GM12878 (cell line): ENCODE measurements at regions not wholly inside any gene's neighbourhood (a gene's known extent, or its start where the extent isn't known, plus 50 kb on each side); places are given as distances from the start of the nearest gene placed in this dataset.

ENCODE experiments used
- ATAC-seq: fragments of 200-7000 bp; cut with Tn5 transposase; 3 replicates; pipeline ENCODE4 v1.9.1; 2020; ENCODE audit warnings: mild to moderate bottlenecking, moderate library complexity
- BruUV-seq: library from RNA; stranded (reverse); fragments of 400-500 nt; replicated peaks from 2 replicates; lab custom pipeline; 2021; lab: Mats Ljungman, UMichigan
- CTCF ChIA-PET: fragments of 300-600 bp; sonication (Branson Sonifier 250); formaldehyde crosslinking; extraction: SDS; loops from one replicate; lab custom pipeline; 2021; ENCODE audit warnings: inconsistent platforms; lab: Yijun Ruan, JAX
- POLR2A ChIA-PET: fragments of 350-600 bp; formaldehyde crosslinking; extraction: SDS; loops from one replicate; lab custom pipeline; 2021; ENCODE audit warnings: inconsistent platforms; lab: Charles Lee
- RAD21 ChIA-PET: fragments of 300-600 bp; sonication (Branson Sonifier 250); formaldehyde crosslinking; loops from one replicate; lab custom pipeline; 2023; ENCODE audit warnings: antibody characterized with exemption; ENCODE audit not compliant: unreplicated experiment; lab: Charles Lee
- SMC1A ChIA-PET: fragments of 300-600 bp; sonication (Branson Sonifier 250); formaldehyde crosslinking; loops from one replicate; lab custom pipeline; 2023; ENCODE audit not compliant: unreplicated experiment, uncharacterized antibody; lab: Charles Lee
- DNase-seq: peaks from one replicate; pipeline ENCODE4 v3.0.0-alpha.2; 2011; ENCODE audit warnings: low read depth, low spot score
- FAIRE-seq: peaks from 3 replicates; lab custom pipeline; 2011; peaks lifted over from hg19 to GRCh38; lab: Jason Lieb, UNC
- H2AFZ ChIP-seq: 2 replicates; pipeline ENCODE4 v1.6.0; 2011; ENCODE audit warnings: low read depth, low read length, control low read depth; ENCODE audit not compliant: control insufficient read depth
- H3K27ac ChIP-seq: 2 replicates; pipeline ENCODE4 v1.5.1; 2011; ENCODE audit warnings: control low read depth; ENCODE audit not compliant: control insufficient read depth, insufficient read depth
- H3K27me3 ChIP-seq, 2 experiments: replicated peaks in 1 of 2; 2 replicates each; pipeline versions ENCODE4 v1.6.0 to v1.6.1; 2011; ENCODE audit warnings: low read length in 1 of 2; ENCODE audit not compliant: control insufficient read depth in 2 of 2, insufficient read depth in 2 of 2
- H3K36me3 ChIP-seq, 2 experiments: 2 replicates each; pipeline ENCODE4 v1.5.1; 2011; ENCODE audit warnings: low read length in 1 of 2; ENCODE audit not compliant: control insufficient read depth in 2 of 2, insufficient read depth in 2 of 2
- H3K4me1 ChIP-seq: 2 replicates; pipeline ENCODE4 v1.6.1; 2011; ENCODE audit warnings: mild to moderate bottlenecking, low read length, moderate library complexity, mixed read lengths; ENCODE audit not compliant: control insufficient read depth, insufficient read depth
- H3K4me2 ChIP-seq: 2 replicates; pipeline ENCODE4 v1.6.0; 2011; ENCODE audit warnings: control low read depth; ENCODE audit not compliant: control insufficient read depth, insufficient read depth
- H3K4me3 ChIP-seq: fragments of 200-600 bp; sonication (generic); 2 replicates; pipeline ENCODE4 v1.5.1; 2016
- H3K79me2 ChIP-seq: 2 replicates; pipeline ENCODE4 v1.6.0; 2011; ENCODE audit warnings: low read length; ENCODE audit not compliant: control insufficient read depth, insufficient read depth
- H3K9ac ChIP-seq: 2 replicates; pipeline ENCODE4 v1.8.0; 2011; ENCODE audit warnings: low read length, control low read depth, mixed read lengths; ENCODE audit not compliant: control insufficient read depth, insufficient read depth
- H3K9me3 ChIP-seq: replicated peaks from 3 replicates; pipeline ENCODE4 v1.5.1; 2011; ENCODE audit warnings: mild to moderate bottlenecking, low read length; ENCODE audit not compliant: control insufficient read depth, insufficient read depth
- H4K20me1 ChIP-seq: 2 replicates; pipeline ENCODE4 v1.6.0; 2011; ENCODE audit not compliant: control insufficient read depth, insufficient read depth
- ASH2L ChIP-seq: fragments of 300-600, 200-600 bp; sonication (generic); IDR thresholded peaks from 2 replicates; pipeline ENCODE4 v1.6.1; 2017; ENCODE audit warnings: low read depth, mild to moderate bottlenecking, borderline replicate concordance
- BCLAF1 ChIP-seq: fragments of 450-650 bp; IDR thresholded peaks from 2 replicates; pipeline ENCODE4 v1.6.1; 2017; ENCODE audit warnings: antibody characterized with exemption, mild to moderate bottlenecking, moderate library complexity
- CBX5 ChIP-seq: sonication (generic); IDR thresholded peaks from 2 replicates; pipeline ENCODE4 v1.6.1; 2016; ENCODE audit warnings: low read depth, moderate library complexity, mild to moderate bottlenecking, inconsistent platforms
- EED ChIP-seq: sonication (generic); IDR thresholded peaks from 2 replicates; pipeline ENCODE4 v1.6.1; 2016; ENCODE audit warnings: antibody characterized with exemption, low read depth
- FOXK2 ChIP-seq: fragments of 450-650 bp; IDR thresholded peaks from 2 replicates; pipeline ENCODE4 v1.6.1; 2017; ENCODE audit warnings: mild to moderate bottlenecking, moderate library complexity
- HDAC2 ChIP-seq: fragments of 200-600 bp; sonication (generic); IDR thresholded peaks from 2 replicates; pipeline ENCODE4 v1.6.1; 2017
- HDGF ChIP-seq: fragments of 450-650 bp; IDR thresholded peaks from 2 replicates; pipeline ENCODE4 v1.6.1; 2016; ENCODE audit warnings: antibody characterized with exemption
- KDM1A ChIP-seq: fragments of 200-600 bp; sonication (generic); IDR thresholded peaks from 2 replicates; pipeline ENCODE4 v1.6.1; 2016; ENCODE audit warnings: borderline replicate concordance
- MTA2 ChIP-seq: fragments of 450-650 bp; IDR thresholded peaks from 2 replicates; pipeline ENCODE4 v1.6.1; 2016; ENCODE audit warnings: low read depth, mild to moderate bottlenecking, moderate library complexity
- NFYB ChIP-seq: IDR thresholded peaks from 2 replicates; pipeline ENCODE4 v1.6.1; 2011; ENCODE audit warnings: low read depth, mild to moderate bottlenecking, low read length, improper control_type of control experiment, moderate library complexity; ENCODE audit not compliant: insufficient read depth
- POLR2AphosphoS5 ChIP-seq: IDR thresholded peaks from 2 replicates; pipeline ENCODE4 v1.6.1; 2011; ENCODE audit warnings: mild to moderate bottlenecking, low read length, inconsistent platforms
- RELB ChIP-seq: fragments of 450-650 bp; IDR thresholded peaks from 2 replicates; pipeline ENCODE4 v1.6.1; 2017; ENCODE audit warnings: low read depth, mild to moderate bottlenecking, moderate library complexity
- ZNF217 ChIP-seq: fragments of 450-650 bp; IDR thresholded peaks from 2 replicates; pipeline ENCODE4 v1.6.1; 2017; ENCODE audit warnings: antibody characterized with exemption, mild to moderate bottlenecking
- ZNF274 ChIP-seq: IDR thresholded peaks from one replicate; pipeline ENCODE4 v1.8.0; 2011; ENCODE audit not compliant: insufficient read length, insufficient read depth
- WGBS: methylation state at CpG from one replicate; pipeline ENCODE4 v1.1.6; 2016; ENCODE audit warnings: low lambda C conversion rate; ENCODE audit not compliant: insufficient replicate concordance, insufficient coverage; ENCODE audit errors: missing lambda C conversion rate; 5-methylcytosine and 5-hydroxymethylcytosine counted together
- in situ Hi-C: fragments of 300-500 bp; cut with MboI; formaldehyde crosslinking; loops from 9 replicates; pipeline ENCODE4 v1.14.3; 2018; ENCODE audit warnings: mixed read lengths
- intact Hi-C: fragments of 100-400 bp; cut with micrococcal nuclease; formaldehyde crosslinking; loops from one replicate; pipeline ENCODE4 v1.14.2; 2022; ENCODE audit not compliant: unreplicated experiment
- TF ChIP-seq, protein P1 (sequence below): IDR thresholded peaks from 2 replicates; pipeline ENCODE4 v1.6.1; 2012; ENCODE audit warnings: low read depth, low read length, improper control_type of control experiment

GRCh38 chr19:13693889-13694288 is 70.4 kb upstream of the MRI1 start:
- intact Hi-C loops = no loop called here
- in situ Hi-C loops = no loop called here
- SMC1A ChIA-PET = interaction anchor here (0.5 kb wide), 1 partner anchor 9 kb away, joined by 3 read pairs; no protein-coding TSS in a partner anchor
- FAIRE-seq (no peak), DNase-seq (no peak), ATAC-seq (no peak)
- H3K9me3 ChIP-seq = no peaks in the 10 kb centered on the region; the same call in 2 of the 3 replicates
- RAD21 ChIA-PET = no interaction called here
- H3K79me2 ChIP-seq = no peaks in the 10 kb centered on the region
- 78% methylated on average over 4 of the region's 4 CpGs for WGBS
- H3K27me3 ChIP-seq = peaks cover 0 to 2% of the 10 kb centered on the region in 2 experiments; a peak in 1 of 4 replicates
- no TSS peak for BruUV-seq
- H2AFZ ChIP-seq = no peak overlapping the region
- CTCF ChIA-PET = no interaction called here
- no peak overlapping the region for H3K4me3 ChIP-seq
- H3K36me3 ChIP-seq = no peaks in the 10 kb centered on the region
- no peak overlapping the region for H3K27ac ChIP-seq
- no peak overlapping the region for H3K9ac ChIP-seq
- no peak overlapping the region for H3K4me2 ChIP-seq
- no peaks in the 10 kb centered on the region for H4K20me1 ChIP-seq
- TF ChIP-seq CBX5 (no peak), BCLAF1 (no peak), HDAC2 (no peak), POLR2AphosphoS5 (no peak), KDM1A (no peak), ZNF217 (no peak), HDGF (no peak), FOXK2 (no peak), ZNF274 (no peak), NFYB (no peak), MTA2 (no peak), EED (no peak), ASH2L (no peak), RELB (no peak)
- TF ChIP-seq, protein P1, sequence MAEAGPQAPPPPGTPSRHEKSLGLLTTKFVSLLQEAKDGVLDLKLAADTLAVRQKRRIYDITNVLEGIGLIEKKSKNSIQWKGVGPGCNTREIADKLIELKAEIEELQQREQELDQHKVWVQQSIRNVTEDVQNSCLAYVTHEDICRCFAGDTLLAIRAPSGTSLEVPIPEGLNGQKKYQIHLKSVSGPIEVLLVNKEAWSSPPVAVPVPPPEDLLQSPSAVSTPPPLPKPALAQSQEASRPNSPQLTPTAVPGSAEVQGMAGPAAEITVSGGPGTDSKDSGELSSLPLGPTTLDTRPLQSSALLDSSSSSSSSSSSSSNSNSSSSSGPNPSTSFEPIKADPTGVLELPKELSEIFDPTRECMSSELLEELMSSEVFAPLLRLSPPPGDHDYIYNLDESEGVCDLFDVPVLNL = no peak
- no peaks in the 10 kb centered on the region for H3K4me1 ChIP-seq
- POLR2A ChIA-PET = no interaction called here
